GM18858 (cell line): ENCODE measurements at regions not wholly inside any gene's neighbourhood (a gene's known extent, or its start where the extent isn't known, plus 50 kb on each side); places are given as distances from the start of the nearest gene placed in this dataset.

ENCODE experiments used
- ATAC-seq: cut with Tn5 transposase; IDR thresholded peaks from one replicate; pipeline ENCODE4 v1.9.1; 2021; ENCODE audit not compliant: unreplicated experiment

GRCh38 chr18:73478191-73478590 is 610.4 kb upstream of the NETO1 start:
- ATAC-seq, result no peak

GRCh38 chr18:73476031-73476430 is 608.2 kb upstream of the NETO1 start:
- no peak for ATAC-seq

GRCh38 chr18:73462092-73462491 is 594.3 kb upstream of the NETO1 start:
- ATAC-seq, result no peak

GRCh38 chr18:73461780-73462059 is 593.9 kb upstream of the NETO1 start:
- no peak for ATAC-seq

- ATAC-seq, result no peak
Measured at GRCh38 chr18:73461038-73461779, 593.4 kb upstream of the NETO1 start.

GRCh38 chr18:73458186-73458964 is 590.6 kb upstream of the NETO1 start:
- no peak for ATAC-seq

GRCh38 chr18:73456643-73457042 is 588.9 kb upstream of the NETO1 start:
- no peak for ATAC-seq

- ATAC-seq, result no peak
Measured at GRCh38 chr18:73452866-73453265, 585.1 kb upstream of the NETO1 start.

- ATAC-seq, result no peak
Measured at GRCh38 chr18:73446502-73446901, 578.7 kb upstream of the NETO1 start.

GRCh38 chr18:73431620-73432019 is 563.8 kb upstream of the NETO1 start:
- ATAC-seq, result no peak

GRCh38 chr18:73421010-73421409 is 553.2 kb upstream of the NETO1 start:
- ATAC-seq, result no peak

- ATAC-seq, result no peak
Measured at GRCh38 chr18:73419531-73419930, 551.7 kb upstream of the NETO1 start.

- no peak for ATAC-seq
Measured at GRCh38 chr18:73414598-73414997, 546.8 kb upstream of the NETO1 start.

GRCh38 chr18:73414069-73414468 is 546.3 kb upstream of the NETO1 start:
- ATAC-seq, result no peak

- ATAC-seq, result no peak
Measured at GRCh38 chr18:73409242-73409641, 541.5 kb upstream of the NETO1 start.

- no peak for ATAC-seq
Measured at GRCh38 chr18:73408469-73408868, 540.7 kb upstream of the NETO1 start.

- no peak for ATAC-seq
Measured at GRCh38 chr18:73407506-73407905, 539.7 kb upstream of the NETO1 start.

- no peak for ATAC-seq
Measured at GRCh38 chr18:73384246-73384645, 516.5 kb upstream of the NETO1 start.

GRCh38 chr18:73381699-73382036 is 513.9 kb upstream of the NETO1 start:
- ATAC-seq, result no peak

- no peak for ATAC-seq
Measured at GRCh38 chr18:73381016-73381698, 513.4 kb upstream of the NETO1 start.

- no peak for ATAC-seq
Measured at GRCh38 chr18:73366713-73367112, 498.9 kb upstream of the NETO1 start.

GRCh38 chr18:73365018-73365417 is 497.2 kb upstream of the NETO1 start:
- no peak for ATAC-seq
